NCI-H2029 (cell line): ENCODE measurements at regions not wholly inside any gene's neighbourhood (a gene's known extent, or its start where the extent isn't known, plus 50 kb on each side); places are given as distances from the start of the nearest gene placed in this dataset.
A peak's percentile ranks its signal among the peaks of the same experiment; 100 is the strongest.

ENCODE experiments used
- DNase-seq: peaks from one replicate; lab custom pipeline; 2025; lab: John Stamatoyannopoulos, UW

DNA sequence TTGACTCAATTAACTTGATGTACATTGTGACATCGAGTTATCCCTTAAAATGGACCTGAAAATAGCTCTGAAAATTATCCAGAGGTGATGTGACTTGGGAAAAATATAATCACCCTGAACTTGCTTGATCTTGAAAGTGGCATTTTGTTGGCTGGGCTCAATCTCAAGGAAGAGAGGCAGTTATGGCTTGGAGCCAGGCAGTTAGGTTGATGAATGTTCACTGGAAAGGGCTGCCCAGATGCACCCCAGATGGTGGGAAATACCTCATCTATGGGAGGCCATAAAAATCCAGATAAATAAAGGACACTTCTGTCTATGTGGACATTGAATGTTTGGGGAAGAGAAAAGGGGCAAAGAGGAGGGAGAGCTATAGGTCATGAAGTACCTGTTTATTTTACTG is 55.7 kb upstream of the OR5AN1 start:
- DNase-seq, result no peak

DNA sequence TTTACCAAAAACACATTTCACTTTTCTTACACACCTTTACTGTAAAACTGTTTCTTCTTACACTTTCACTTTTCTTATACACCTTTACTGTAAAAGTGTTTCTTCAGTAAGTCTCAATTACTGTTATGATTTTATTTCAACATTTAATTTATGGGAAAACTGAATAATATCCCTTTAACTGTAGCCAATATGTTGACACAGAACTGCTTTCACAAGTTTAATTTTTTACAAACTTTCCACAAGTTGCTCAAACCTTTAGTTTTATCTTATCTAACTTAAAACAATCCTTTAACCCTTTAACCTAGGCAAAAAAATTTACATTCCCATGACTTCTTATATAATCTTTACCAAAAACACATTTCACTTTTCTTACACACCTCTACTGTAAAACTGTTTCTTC is 63.3 kb upstream of the OR5AN1 start:
- DNase-seq, result no peak

DNA sequence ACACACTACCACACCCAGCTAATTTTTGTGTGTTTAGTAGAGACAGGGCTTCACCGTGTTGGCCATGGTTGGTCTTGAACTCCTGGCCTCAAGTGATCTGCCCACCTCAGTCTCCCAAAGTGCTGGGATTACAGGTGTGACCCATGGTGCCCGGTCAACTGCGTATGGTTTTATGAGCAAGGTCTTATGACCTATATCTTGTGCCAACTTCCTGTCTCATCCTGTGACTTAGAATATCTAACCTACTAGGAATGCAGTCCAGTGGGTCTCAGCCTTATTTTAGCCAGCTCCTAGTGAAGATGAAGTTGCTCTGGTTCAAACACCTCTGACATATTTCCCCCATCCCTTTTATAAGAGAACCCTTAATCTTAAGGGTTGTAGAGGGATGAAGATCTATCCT is 66.1 kb upstream of the OR5AN1 start:
- no peak for DNase-seq

DNA sequence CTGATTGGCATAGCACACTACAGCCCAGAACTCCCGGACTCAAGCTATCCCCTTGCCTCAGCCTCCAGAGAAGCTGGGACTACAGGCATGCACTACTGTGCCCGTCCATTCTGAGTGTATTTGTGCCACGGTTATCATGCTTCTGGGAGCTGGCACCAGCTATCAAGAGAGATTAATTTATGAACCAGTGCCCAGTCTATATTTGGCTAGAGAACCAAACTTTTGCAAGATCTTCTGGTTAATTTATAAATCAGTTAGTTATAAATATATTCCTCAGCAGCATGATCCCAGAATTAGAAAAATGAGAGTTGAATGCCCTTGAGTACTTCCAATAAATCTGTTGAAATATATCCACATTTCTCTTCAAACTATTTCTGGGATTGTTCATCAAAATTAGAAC is 67.5 kb upstream of the OR5AN1 start:
- DNase-seq, result no peak

DNA sequence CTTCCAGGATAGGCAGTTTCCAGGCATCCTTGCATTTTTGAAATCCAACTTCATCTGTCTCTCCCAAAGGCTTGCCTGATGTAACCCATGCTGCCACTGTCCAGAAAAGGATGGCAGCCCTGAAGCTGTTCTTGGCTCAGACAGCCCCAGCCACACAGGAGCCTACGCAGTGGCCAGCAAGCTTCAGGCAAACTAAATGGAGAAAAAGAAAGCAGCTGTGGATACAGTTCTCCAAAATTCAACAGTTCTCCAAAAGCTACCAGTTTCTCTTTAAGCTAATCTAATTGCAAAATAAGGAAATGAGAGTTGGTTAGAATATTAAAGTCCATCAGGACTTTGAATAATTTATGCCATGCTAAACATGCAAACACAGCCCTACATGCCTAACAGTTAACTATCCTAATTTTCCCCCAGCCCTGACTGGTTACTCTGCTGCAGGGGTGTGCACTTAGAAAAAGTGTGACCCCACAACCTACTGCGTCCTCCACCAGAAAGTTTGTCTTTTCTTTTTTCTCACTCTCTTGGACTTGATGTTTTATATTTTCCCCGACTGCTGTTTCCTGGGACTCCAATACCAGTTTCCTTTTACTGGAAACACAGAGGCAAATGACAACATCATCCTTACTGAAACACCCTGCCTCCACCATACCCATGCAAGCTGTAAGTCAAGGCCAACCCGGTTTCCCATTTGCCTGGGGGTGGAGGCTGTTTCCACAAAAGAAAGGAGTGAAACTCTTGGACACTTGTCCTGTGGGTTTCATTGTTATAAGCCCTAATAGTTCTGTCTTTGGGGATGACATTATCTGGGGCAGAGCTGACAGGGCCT is 69.1 kb upstream of the OR5AN1 start:
- DNase-seq, result no peak

DNA sequence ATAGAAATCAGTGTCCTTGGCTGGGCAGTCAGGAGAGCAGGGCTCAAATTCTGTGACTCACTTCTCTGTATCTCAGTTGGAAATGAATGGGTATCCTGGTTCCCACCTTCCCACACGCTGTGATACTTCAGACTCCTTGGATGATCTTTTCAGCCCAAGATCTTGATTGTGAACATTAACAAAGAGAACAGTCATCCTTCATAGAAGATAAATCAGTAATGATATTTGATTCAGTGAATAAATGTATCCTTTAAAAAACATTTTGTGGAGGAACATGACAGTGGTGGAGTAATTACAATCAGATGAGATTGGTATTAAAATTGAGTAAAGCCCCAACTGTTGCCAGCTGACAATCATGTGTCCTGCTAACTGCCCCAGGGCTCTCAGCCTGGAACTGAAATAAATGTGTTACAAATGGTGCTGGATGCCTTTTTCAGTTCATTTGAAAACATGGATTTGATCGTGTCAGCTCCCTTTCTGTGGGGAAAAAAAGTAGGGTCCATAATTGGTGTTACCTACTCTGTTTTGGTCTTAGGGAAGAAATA is 72.9 kb upstream of the OR5AN1 start:
- DNase-seq, result no peak

DNA sequence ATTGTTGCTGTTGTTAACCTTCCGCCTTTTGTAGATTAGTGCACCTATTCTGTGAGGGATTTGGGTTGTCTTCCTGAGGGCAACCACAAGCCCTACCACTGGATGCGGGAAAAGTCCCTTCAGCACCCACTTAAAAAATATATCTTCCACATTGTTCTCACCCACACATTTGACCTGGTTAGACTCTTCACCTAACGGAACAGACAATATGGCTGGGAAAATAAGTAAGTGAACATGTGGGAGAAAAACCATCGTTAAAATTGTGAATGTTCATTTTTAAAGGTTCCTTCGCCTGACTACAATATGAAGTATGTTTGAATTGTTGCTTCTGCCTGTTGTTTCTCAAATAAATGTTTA is 72.0 kb upstream of the MPEG1 start:
- no peak for DNase-seq

DNA sequence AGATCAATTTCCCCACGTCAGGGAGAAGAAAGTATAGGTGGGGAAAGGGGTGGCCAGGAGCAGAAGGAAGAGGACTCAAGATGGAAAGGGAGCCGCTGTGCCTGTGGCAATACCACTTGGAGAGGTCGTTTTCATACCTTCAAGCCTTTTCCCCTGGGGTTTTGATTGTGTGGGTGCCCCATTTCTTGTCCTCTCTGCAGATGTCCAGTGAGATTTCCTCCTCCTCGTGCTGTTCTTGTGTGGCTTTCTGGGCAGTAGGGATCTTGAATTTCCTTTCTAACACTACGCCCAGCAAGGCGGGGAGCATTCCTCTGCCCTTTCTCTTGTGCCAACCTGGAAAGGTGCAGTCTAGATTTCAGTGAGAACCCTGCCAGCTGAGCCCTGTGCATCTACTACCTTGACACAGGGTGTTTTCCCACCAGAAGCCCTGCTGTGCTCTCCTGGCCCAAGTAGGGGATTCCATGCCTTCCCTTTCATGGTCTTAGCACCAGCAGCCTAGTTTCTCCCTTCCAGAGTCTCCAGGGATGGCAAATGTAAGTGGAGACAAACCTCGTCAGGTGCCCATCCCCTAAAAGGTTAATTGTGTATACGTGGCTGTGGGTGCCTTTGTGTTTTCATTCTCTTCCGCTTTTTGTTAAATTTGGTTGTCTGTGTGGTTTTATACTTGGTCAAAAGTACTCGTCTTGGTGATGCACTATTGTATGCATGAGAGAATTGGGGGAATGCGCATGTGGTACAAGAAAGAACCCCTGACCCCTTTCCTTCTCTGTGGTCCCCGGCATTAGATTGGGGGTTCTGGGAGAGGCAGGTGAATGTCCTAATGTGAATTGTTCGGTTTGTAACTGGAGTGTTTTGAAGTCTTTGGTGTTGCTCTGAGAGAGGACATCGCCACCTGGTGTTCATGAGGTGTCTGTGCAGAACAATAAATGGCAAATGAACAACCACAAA is 71.4 kb upstream of the MPEG1 start:
- DNase-seq, result peak; percentile 60

DNA sequence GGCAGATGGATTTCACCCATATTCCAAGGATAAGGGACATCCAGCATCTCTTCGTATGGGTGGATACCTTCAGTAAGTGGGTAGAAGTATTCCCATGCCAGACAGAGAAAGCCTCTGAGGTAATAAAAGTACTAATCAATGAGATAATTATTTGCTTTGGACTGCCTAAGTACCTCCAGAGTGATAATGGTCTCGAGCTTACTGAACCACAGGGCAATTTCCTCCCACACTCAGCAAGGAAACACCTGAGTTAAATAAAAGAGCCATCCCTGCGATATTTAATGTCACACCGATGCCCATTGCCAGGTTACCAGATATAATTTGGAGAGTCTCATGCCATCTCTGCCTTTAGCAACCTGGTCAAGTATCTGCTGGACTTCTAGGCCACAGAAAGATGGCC is 70.6 kb upstream of the MPEG1 start:
- peak; percentile 78 for DNase-seq

DNA sequence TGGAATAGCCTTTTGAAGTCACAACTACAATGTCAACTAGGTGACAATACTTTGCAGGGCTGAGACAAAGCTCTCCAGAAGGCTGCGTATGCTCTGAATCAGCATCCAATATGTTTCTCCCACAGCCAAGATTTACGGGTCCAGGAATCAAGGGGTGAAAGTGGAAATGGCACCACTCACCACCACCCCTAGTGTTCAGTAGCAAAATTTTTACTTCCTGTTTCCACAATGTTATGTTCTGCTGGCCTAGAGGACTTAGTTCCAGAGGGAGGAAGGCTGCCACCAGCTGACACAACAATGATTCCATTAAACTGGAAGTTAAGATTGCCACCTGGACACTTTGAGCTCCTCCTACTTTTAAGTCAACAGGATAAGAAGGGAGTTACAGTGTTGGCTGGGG is 68.5 kb upstream of the MPEG1 start:
- no peak for DNase-seq

DNA sequence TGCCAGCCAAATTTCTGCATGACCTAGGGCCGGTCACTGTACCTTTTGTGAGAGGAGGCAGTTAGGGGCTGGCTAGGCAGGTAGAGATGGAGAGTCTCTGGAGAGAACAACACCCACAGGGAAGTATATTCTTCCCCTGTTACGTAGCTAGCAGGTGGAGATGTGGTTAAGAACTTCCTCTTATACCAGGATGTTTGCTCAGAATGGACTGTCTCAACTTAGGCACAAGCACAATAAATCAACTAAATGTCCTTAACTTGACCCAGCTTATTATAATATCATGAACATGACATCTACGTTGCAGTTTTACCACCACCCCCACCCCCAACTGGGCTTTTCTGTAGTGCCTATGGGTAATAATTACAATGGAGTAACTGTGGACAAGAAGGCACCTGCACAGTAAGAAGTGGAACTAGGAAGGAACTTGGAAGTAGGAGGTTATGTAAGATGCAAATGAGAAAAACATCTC is 60.7 kb upstream of the MPEG1 start:
- DNase-seq, result peak; percentile 90

DNA sequence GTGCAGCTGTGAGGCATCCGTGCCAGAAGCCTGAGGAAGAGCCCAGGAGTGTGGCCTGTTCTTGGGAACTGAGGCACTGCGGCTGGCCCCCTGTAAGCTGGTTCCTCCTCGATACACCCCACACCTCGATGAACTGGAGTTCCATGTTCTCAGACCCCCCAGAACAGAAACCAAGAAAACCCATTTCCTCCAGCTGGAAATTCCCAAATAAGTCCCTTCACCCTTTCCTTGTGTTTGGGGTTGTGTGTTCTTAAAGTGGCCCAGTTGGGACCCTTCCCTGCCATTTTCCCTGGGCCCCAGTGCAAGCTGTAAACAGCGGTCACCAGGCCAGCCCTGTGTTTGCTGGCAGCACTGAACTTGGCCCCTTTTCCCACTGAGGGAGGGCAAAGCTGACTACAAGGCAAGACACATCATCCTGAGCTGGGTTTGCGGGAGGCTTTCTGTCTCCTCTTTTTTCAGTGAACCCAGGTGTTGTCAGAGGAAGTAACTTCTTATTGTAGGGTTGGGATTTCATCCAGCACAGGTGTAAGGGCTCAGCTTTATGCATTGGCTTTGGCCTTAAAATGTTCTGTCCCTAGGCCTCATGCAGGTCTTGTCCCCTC is 60.1 kb upstream of the MPEG1 start:
- peak; percentile 80 for DNase-seq

DNA sequence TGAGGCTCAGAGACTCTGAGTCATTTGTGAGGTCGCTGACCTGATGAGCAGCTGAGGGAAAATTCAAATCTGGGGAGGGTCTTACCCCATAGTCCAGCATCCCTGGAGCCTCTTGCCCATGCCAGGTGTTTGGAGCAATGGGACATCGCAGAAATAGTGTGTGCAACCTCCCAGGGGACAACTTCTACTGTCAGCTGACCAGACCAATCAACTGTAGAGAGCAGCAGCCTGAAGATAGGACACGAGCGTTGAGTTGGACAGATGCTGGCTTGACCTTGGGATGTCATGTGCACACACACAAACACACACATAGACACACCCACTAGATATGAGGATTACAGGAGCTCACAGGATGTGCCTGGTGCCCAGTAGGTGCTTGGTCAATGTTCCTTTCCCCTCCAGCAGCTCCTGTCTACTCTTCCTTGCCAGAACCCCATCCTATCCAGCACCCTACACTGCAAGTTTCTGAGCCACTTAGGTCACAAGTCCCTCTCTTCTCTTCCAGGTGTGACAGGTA is 59.1 kb upstream of the MPEG1 start:
- peak; percentile 56 for DNase-seq

DNA sequence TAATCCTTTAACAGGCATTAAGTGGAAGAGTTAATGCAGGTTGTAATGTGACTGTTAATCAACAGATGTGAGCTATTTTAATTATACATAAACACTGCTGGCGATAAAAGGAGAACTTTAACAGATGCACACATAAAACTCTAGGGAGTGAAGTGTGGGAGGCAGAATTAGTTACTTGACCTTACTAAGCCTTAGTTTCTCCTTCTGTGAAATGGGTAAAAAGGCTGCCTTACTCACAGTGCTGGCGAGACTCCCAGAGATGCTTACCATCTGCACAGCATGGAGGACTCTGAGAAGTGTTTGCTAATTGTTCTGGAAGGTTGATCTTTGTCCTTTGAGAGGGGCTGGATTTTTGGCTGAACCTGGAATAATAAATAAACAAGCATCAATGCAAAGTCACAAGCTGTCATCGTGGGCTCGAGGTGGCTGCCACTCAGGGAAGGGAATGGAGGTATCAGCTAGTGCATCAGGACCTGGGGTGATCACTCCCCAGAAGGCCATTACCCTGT is 58.6 kb upstream of the MPEG1 start:
- peak; percentile 75 for DNase-seq

DNA sequence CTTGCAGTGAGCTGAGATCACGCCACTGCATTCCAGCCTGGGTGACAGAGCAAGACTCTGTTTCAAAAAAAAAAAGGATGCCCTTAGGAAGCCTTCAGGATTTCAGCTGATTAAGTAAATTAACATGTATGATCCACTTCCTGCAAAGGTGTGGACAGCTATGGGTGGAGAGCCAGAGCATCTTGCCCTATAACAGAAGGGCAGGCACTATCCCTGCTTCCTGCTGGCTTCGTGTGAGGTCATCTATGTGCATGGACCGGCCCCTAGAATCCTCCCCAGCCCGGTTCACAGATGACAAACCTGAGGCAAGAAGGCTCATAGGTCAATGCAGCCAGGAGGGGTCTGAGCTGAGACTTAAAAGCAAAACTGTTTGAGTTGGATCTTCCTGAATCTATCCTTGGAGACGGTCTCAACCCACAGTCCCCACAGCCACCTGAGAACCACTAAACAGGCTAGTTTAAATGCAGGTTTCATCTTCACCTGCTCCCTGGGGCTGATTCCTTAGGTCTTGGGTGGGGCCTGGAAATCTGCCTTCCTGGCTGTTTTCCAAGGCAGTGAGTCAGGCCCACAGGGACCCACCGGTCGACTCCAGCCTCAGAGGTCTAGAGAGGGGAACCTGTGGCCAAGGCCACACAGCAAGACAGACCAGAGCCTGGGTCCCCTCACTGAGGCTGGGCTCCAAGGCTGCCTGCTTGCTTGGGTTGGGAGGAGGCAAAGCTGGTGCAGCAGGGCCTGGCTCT is 55.2 kb upstream of the MPEG1 start:
- DNase-seq, result peak; percentile 61

DNA sequence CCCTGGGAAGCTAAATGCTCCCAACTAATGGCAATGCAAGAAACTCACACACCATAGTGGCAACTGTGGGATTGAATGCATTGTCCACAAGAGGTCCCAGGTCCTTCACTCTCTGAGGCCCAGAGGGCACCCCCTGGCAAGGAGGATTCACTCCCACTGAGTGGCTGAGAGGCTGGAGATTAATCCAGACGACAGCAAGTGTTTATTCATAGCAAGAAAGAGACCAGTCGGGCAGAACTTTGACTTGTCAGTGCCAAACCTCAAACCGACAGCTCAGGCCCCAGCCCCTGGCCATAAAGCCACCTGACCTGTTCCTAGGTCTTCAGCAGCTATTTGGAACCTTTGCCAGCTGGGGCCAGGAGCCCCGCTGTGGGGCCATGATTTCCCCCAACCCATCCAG is 54.5 kb upstream of the MPEG1 start:
- DNase-seq, result peak; percentile 45

DNA sequence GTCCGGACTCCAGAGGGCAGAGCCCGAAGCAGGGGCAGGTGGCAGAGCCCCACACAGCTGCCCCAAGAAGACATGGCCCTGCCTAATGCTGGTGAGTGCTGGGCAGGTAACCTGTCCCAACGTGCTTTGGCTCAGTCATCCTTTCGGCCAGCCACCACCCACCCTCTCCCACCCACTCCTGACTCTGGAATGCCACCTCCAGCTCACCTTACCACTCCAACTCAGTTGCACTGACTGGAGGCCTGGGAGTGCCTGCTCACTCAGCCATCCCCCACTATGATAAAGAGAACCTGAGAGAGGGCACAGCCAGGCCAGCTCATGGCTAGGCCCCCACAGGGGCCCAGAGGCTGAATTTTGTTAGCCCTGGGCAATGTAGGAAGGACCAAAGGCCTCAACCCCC is 53.8 kb upstream of the MPEG1 start:
- DNase-seq, result no peak

DNA sequence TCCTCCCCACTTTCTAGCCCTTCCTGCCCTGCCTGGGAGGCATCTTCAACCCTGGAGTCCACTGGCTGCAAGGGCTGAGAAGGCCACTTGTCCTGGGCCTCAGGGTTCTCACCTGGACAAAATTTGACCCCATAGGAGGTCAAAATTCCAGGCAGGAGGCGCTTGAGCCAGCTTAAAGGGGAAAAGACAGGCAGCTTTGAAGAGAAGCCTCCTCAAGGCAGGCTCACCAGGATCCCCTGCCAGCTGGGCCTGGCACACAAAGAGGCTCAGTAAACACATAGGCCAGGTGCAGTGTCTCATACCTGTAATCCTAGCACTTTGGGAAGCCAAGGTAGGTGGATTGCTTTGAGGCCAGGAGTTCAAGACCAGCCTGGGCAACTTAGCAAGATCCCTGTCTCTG is 53.0 kb upstream of the MPEG1 start:
- DNase-seq, result peak; percentile 38

DNA sequence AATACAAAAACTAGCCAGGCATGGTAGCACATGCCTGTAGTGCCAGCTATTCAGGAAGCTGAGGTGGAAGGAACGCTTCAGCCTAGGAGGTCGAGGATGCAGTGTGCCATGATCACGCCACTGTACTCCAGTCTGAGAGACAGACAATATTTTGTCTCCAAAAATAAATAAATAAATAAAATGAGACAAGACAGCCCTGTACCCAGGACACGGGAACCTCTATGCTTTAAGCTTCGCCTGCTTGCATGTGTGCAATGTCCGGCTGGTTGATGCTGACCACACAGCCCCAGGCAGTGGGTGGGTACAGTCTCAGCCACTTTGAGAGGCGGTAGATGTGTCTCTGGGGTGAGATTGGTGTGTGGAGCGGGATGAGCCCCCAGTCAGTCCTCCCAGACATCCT is 52.0 kb upstream of the MPEG1 start:
- no peak for DNase-seq

DNA sequence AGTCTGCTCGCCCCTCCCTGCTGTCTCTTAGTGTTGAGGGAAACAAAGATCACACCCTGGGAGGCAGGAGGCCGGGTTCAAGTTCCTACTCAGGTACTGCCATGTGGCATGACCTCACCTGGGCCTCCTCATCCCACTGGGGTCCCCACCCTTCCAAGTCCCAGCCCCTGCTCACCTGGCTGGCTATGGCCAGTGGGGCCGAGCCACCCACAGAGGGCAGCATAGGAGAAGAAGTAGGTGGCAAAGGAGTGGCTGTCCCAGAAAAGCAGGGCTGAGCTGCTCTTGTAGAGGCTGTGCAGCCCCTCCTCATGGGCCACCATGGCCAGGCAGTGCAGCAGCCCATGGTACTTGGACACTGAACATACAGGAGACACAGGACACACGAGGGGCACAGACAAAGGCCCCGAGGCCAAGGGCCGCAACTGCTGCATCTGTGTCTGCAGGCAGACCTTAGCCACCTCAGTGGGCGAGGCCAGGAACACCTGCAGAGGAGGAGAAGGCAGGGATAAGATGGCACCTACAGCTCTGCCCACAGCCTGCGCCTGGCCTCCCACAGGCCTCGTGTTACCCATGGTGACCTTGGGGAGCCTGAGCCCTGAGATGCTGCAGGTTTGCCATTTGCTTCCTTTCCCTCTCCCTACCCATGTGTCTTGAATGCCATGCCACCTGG is 50.6 kb upstream of the MPEG1 start:
- DNase-seq, result peak; percentile 50
